Lower leg skin (tissue), 4 donors: ENCODE measurements at regions not wholly inside any gene's neighbourhood (a gene's known extent, or its start where the extent isn't known, plus 50 kb on each side); places are given as distances from the start of the nearest gene placed in this dataset.

Source experiments
- DNase-seq, 2 donors: peaks; one replicate each; pipeline ENCODE4 v3.0.0-alpha.2; 2019; ENCODE audit warnings: low spot score in 2 of 2
- H3K4me3 ChIP-seq: fragments of 200-600 bp; sonication (generic); 2 replicates; pipeline ENCODE4 v1.5.1; 2017; ENCODE audit warnings: mild to moderate bottlenecking, low read depth; ENCODE audit not compliant: poor library complexity, severe bottlenecking
- POLR2A ChIP-seq, 2 donors: fragments of 450-650 bp; IDR thresholded peaks; one replicate each; pipeline ENCODE4 v1.6.1; 2016 to 2017; ENCODE audit warnings: antibody characterized with exemption in 2 of 2, mild to moderate bottlenecking in 1 of 2, moderate library complexity in 1 of 2
- WGBS, 2 donors: methylation state at CpG; one replicate each; pipeline ENCODE4 v1.1.5; 2018; 5-methylcytosine and 5-hydroxymethylcytosine counted together
- intact Hi-C: fragments of 100-400 bp; cut with DNase I; formaldehyde crosslinking; loops from one replicate; pipeline ENCODE4 v1.15.0; 2023; ENCODE audit warnings: low total_unique reads
- TF ChIP-seq, protein P1 (sequence below), 3 donors: fragments of 450-650 bp; IDR thresholded peaks; one replicate each; pipeline ENCODE4 v1.5.1; 2016; ENCODE audit warnings: antibody characterized with exemption in 3 of 3, mild to moderate bottlenecking in 3 of 3, moderate library complexity in 2 of 3

DNA sequence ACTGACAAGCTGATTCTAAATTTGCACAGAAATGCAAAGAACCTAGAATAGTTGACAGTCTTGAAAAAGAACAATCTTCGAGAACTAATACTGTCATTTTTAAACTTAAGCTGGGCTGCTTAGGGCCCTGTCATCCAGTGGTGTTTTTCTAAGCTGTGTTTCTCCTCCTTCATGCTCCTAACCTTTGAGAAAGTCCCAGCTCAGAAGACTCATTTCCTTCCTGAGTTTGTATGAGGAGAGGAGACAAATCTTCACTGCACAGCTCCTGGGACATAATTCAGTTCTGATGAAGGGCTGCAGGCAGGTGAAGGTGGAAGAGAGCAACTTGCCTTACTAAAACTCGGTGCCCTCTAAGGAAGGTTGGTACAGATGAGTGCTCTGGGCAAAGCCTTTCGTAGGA is 109.5 kb upstream of the ANKRD55 start:
- no peak overlapping the region for H3K4me3 ChIP-seq
- intact Hi-C loops, result no loop called here
- 91 to 97% methylated on average over 3 of the region's 3 CpGs for WGBS, 2 donors
- DNase-seq, result no peak
- TF ChIP-seq POLR2A (IDR thresholded peaks at IDR 0.05), result no peak
- TF ChIP-seq, protein P1, sequence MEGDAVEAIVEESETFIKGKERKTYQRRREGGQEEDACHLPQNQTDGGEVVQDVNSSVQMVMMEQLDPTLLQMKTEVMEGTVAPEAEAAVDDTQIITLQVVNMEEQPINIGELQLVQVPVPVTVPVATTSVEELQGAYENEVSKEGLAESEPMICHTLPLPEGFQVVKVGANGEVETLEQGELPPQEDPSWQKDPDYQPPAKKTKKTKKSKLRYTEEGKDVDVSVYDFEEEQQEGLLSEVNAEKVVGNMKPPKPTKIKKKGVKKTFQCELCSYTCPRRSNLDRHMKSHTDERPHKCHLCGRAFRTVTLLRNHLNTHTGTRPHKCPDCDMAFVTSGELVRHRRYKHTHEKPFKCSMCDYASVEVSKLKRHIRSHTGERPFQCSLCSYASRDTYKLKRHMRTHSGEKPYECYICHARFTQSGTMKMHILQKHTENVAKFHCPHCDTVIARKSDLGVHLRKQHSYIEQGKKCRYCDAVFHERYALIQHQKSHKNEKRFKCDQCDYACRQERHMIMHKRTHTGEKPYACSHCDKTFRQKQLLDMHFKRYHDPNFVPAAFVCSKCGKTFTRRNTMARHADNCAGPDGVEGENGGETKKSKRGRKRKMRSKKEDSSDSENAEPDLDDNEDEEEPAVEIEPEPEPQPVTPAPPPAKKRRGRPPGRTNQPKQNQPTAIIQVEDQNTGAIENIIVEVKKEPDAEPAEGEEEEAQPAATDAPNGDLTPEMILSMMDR (IDR thresholded peaks at IDR 0.05), result no peak

DNA sequence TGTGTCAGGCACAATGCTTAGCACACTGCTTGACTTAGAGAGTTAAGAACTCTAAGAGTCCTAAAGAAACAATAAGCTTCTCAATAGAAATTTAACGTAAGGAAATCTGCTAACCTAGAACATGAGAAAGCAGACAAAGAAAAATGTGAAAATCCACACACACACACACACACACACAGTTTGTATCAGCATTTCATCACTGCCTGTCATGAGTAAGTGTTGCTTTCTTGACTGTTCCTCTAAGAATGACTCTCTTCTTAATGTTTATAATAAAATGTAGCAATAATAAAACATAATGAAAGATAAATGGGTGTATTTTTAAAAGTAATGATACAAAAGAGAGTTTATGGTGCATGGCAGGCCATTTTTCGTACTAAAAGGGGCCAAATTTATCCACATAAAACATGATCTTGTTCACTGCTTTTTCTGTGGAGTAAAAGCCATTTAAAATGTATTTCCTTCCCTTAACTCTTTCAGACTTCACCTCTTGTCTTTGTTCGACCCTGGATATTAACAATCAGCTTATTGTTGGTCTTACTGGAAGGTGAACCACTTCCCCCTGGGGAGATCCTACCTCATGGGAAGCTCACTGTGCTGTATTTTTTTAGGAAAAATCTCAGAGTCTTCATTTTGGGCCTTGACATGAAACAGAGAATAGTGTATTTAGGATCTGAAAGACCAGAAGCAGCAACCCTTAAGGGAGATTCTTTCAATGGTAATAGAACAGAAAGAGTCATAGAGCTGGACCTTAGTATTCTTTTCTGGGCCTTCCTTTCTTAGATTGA is 107.3 kb upstream of the ANKRD55 start:
- no peak overlapping the region for H3K4me3 ChIP-seq
- DNase-seq, result no peak
- intact Hi-C loops, result no loop called here
- no peak for TF ChIP-seq POLR2A (IDR thresholded peaks at IDR 0.05)
- TF ChIP-seq, protein P1 (IDR thresholded peaks at IDR 0.05), result no peak
- WGBS, 2 donors, result 84 to 86% methylated on average over 3 of the region's 3 CpGs

DNA sequence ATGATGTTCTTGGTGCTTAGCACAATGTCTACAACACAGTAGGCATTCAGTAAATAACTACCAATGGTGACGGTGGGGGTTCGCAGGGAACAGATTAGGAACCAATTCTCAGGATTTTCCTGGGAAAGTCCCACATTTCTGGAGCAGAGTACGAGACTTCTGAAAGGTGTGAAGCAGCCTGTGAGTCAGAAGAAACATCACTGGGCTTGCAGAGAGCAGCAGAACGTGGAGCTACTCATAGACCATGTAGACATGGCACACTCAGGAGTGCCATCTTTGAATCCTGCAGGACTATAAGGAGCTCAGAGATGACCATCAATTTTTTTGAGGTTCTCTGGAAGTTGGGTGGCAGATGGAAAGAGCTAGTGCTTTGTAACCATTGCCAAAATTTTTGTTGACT is 106.6 kb upstream of the ANKRD55 start:
- DNase-seq, result no peak
- no peak overlapping the region for H3K4me3 ChIP-seq
- WGBS, 2 donors, result 85 to 87% methylated on average over 4 of the region's 4 CpGs
- intact Hi-C loops, result no loop called here
- TF ChIP-seq, protein P1 (IDR thresholded peaks at IDR 0.05), result no peak
- TF ChIP-seq POLR2A (IDR thresholded peaks at IDR 0.05), result no peak

DNA sequence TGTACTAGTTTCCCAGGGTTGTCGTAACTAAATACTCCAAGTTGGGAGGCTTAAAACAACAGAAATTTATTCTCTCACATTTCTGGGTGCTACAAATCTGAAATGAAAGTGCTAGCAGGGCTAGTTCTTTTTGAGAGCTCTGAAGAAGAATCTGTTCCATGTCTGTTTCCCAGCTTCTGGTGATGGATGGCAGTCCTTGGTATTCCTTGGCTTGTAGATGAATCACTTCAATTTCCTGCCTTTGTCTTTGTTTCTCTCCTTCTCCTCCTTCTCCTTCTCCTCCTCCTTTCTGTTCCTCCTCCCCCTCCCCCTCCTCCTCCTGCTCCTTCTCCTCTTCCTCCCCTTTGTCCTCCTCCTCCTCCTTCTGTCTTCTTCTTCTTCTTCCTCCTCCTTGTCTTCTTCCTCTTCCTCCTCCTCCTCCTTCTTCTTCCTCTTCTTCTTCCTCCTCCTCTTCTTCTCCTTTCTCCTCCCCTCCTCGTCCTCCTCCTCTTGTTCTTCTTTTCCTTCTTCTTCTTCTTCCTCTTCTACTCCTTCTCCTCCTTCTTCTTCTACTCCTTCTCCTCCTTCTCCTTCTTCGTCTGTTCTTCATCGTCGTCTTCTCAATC is 104.7 kb upstream of the ANKRD55 start:
- DNase-seq, result no peak
- WGBS, 2 donors, result 94 to 95% methylated on average over 5 of the region's 5 CpGs
- intact Hi-C loops, result no loop called here
- no peak overlapping the region for H3K4me3 ChIP-seq
- TF ChIP-seq, protein P1 (IDR thresholded peaks at IDR 0.05), result no peak
- TF ChIP-seq POLR2A (IDR thresholded peaks at IDR 0.05), result no peak

DNA sequence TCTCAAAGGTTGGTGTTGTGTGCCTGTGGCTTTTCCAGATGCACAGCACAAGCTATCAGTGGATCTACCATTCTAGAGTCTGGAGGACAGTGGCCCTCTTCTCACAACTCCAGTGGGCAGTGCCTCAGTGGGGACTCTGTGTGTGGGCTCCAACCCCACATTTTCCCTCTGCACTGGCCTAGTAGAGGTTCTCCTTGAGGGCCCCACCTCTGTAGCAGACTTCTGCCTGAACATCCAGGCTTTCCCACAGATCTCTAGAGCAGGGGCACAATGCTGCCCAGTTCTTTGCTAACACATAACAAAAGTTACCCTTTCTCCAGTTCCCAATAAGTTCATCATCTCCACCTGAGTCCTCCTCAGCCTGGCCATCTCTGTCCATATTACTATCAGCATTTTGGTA is 102.1 kb upstream of the ANKRD55 start:
- no peak for DNase-seq
- intact Hi-C loops, result no loop called here
- no peak for TF ChIP-seq POLR2A (IDR thresholded peaks at IDR 0.05)
- TF ChIP-seq, protein P1 (IDR thresholded peaks at IDR 0.05), result no peak
- H3K4me3 ChIP-seq, result no peak overlapping the region
